HG03521 (cell line): ENCODE measurements at regions not wholly inside any gene's neighbourhood (a gene's known extent, or its start where the extent isn't known, plus 50 kb on each side); places are given as distances from the start of the nearest gene placed in this dataset.

Experiments used
- ATAC-seq: cut with Tn5 transposase; IDR thresholded peaks from one replicate; pipeline ENCODE4 v1.9.1; 2021; ENCODE audit warnings: mild to moderate bottlenecking, moderate library complexity; ENCODE audit not compliant: unreplicated experiment

DNA sequence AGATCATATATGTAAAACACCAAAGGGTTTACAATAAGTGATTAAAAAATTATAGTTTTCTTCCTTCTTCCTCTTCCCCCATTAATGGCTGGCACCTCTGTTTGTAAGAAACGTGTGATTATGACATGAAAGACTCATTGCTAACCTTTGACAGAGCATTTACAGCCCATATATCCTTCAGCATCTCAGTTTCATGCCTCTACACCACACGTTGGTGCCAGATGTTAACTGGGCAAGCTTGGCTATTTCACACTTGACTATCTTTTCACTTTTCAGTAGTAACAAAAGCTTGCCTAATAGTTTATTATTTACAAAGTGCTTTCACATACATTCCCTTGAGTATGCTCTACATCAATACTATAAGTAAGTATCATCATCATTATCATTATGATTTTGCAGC, 65.3 kb upstream of the C1QTNF7 start:
- ATAC-seq, result no peak

DNA sequence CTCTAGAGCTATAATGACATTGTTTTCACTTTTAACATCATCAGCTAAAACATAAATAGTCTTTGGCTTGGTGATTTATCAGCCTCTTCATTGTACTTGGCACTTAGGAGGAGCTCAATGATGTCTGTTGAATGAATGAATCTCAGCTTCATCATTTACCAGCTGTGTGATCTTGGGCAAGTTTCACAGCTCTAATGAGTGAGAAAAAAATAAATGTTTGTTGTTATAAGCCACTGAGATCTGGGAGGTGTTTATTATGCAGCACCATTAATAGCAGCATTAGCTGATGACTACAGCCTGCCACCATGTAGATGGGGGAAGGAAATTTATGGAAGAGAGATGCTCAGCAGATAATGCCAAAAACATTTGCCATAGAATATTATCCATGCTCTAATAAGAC, 63.6 kb upstream of the C1QTNF7 start:
- no peak for ATAC-seq

DNA sequence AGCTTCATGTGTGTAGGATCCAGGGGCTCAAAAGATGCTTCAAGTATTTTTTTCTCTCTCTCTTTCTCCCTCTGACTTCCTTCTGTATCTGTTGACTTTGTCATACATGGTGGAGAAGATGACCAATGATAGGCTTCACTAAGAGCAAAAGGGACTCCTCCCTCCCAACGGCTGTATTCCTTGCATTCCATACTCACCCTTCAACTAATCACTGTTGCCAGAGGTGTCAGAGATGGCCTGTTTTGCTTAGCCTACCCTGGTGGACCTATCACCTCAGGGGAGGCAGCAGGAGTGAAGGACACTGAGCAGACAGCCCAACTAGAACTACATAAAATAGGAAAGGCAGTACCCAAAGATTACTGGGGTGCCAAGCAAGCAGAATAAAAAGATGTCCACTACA, 62.2 kb upstream of the C1QTNF7 start:
- no peak for ATAC-seq

DNA sequence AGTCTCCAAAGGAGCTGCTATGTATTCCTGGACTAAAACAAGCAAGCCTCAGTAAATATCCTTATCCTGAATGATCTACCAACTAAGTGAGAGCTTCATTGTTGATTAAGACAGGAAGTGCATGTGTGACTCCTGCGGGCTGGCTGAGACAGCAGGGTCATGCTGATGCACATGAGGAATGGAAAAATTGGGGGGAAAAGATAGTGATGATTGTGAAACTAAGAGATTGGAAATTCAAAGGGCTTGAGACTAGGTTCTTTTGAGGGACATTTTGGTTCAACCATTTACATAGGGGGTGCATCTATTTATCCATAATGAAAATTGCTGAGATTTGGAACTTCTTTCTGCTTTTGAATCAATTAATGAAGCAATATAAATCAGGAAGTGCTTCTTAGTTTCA, 61.1 kb upstream of the C1QTNF7 start:
- no peak for ATAC-seq

DNA sequence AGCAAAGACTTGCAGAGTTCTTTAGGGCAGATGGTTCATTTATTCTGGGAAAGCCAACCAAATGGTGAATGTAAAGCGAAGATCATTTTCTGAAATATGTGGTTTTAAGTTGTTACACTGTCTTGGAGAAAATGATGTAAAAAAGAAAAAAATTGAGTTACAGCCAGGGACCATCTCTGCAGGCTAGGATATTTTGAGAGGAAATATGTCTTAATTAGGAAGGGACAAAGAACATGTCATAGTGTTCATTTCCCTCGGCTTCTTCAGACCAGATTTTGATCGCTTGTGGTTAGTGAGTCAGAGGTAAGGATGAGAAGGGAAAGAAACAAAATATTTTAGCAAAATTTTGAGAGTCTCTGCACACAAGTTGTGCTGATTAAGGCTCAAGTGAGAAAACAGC, 59.0 kb upstream of the C1QTNF7 start:
- no peak for ATAC-seq

DNA sequence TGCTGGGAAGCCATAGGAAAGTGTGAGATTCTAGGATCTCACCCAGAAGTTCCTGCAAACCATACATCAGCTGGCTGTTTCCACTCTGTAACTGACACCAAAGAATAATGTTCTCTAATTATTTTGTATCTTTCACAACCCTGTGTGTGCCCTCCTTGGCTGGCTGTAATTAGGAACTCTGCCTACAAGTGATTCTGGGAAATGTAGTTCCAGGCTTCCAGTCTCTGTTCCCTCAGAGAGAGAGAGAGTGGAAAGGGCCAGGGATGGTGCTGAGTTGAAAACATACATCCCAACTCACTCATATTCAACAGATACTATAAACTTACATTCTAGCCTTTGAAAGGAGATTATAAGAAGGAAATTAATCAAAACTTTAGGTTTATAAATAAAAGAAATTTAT, 57.5 kb upstream of the C1QTNF7 start:
- ATAC-seq, result no peak

DNA sequence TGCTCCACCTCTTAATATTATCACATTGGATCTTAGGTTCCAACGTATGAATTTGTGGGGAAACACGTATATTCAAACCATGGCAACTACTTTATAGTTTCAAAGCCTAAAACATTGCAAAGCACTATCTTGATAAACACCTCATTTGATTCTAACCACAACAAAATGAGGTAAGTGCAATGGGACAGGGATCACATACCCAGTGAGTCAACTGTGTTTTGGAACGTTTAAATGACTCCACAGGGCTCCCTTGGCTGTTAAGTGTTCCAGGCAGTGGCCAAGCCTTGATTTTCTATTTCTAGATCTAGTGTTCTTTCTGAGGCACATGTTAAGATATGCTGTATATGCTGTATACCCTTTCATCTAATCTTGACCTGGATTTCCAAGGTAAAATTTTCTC, 54.5 kb upstream of the C1QTNF7 start:
- ATAC-seq, result no peak

DNA sequence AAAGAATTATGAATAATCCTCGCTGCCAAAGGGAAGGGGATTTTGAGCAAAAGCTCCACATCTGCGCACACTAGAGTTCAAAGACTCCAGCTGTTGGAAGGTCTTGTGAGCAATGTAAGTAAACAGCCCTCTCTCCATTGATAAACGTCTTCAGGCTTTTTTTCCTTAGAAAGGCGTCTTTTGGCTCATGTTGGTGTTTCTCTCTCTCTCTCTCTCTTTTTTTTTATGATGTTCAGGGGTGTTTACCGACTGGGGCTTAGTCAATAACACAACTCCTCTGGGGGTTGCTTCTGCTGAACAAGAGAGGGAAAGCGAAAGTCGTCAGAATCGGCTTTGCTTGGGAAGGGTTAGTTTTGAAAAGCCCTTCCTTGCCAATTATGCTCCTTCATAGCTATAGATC, 53.2 kb upstream of the C1QTNF7 start:
- no peak for ATAC-seq

DNA sequence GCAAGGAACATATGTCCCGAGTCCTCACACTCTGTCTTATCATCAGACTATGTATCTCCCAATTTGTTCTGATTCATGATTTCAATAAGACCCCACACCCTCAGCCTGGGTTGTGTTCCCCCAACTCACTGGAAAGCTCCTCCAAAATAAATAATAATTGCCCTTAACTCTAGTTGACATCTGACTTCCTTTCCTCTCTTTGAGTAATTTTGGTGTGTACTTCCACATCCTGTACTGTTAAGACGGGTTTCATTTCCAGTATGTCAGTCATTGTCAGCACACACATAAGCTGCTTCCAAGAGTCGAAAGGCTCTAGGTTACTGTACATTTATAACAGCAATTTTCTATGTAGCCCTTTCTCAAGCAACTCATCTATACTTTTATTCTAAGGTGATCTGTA, 52.2 kb upstream of the C1QTNF7 start:
- ATAC-seq, result no peak

DNA sequence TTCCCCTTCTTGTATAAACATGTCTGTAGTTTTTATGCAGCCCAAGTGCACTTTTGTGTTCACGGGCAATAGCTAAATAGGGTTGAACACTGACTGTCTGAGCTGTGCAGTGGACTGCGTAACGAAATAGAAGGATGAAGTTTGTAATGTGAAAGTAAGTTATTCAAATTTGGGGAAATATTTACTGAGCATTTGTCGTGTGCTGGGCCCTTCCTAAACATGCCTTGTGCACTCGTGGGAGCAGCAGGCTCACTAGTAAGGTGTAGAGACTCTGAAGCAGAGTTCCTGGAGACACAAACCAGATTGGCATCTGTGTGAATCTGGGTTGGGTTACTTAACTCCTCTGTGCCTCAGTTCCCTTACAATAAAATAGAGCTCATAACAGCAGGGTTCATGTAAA, 51.7 kb upstream of the C1QTNF7 start:
- no peak for ATAC-seq

DNA sequence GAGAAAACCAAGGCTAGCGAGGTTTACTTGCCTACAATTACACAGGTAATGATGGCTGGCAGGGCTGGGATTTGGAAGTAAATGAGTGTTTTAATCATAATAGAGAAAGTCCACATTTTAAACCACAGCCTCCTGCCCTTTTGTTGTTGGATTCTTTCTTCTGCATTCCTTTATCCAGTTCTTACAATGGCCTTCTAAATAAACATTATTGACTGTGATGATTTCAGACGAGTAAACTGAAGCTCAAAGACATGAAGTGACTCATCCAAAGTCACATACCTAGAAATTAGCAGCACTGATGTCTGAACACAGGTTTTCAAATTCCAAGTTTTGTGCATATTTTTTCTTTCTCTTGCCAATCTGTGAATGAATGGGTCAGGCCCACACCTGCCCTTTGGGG, 51.2 kb upstream of the C1QTNF7 start:
- no peak for ATAC-seq
